Testis (tissue), 2 donors: ENCODE measurements at regions not wholly inside any gene's neighbourhood (a gene's known extent, or its start where the extent isn't known, plus 50 kb on each side); places are given as distances from the start of the nearest gene placed in this dataset.

Experiments used
- DNase-seq: peaks from one replicate; pipeline ENCODE4 v3.0.0-alpha.2; 2019
- H3K27ac ChIP-seq, 2 donors: fragments of 200-600 bp; sonication (generic); one replicate each; pipeline ENCODE4 v1.5.1; 2019
- H3K27me3 ChIP-seq: fragments of 200-600 bp; sonication (generic); one replicate; pipeline ENCODE4 v1.5.1; 2019
- H3K36me3 ChIP-seq: fragments of 200-600 bp; sonication (generic); one replicate; pipeline ENCODE4 v1.5.1; 2017; ENCODE audit warnings: low read depth; ENCODE audit errors: missing control alignments
- H3K4me1 ChIP-seq: fragments of 200-600 bp; sonication (generic); one replicate; pipeline ENCODE4 v1.5.1; 2019
- H3K4me3 ChIP-seq, 2 donors: fragments of 200-600 bp; sonication (generic); one replicate each; pipeline ENCODE4 v1.5.1; 2017 to 2019
- H3K9me3 ChIP-seq: fragments of 200-600 bp; sonication (generic); one replicate; pipeline ENCODE4 v1.5.1; 2017
- POLR2A ChIP-seq: fragments of 450-650 bp; IDR thresholded peaks from one replicate; pipeline ENCODE4 v1.6.1; 2017; ENCODE audit warnings: antibody characterized with exemption, mild to moderate bottlenecking, moderate library complexity
- WGBS, 2 donors: methylation state at CpG; one replicate each; pipeline ENCODE4 v1.1.5; 2018; 5-methylcytosine and 5-hydroxymethylcytosine counted together
- intact Hi-C: fragments of 100-400 bp; cut with DNase I; formaldehyde crosslinking; loops from one replicate; pipeline ENCODE4 v1.15.1; 2023; ENCODE audit warnings: low total_unique reads
- TF ChIP-seq, protein P1 (sequence below), 3 experiments: fragments of 450-650 bp in 2 of 3; fragments of 200-600 bp in 1 of 3; sonication (generic) in 1 of 3; IDR thresholded peaks; one replicate each; pipeline ENCODE4 v1.5.1; 2016 to 2019; ENCODE audit warnings: antibody characterized with exemption in 3 of 3, mild to moderate bottlenecking in 2 of 3, moderate library complexity in 1 of 3

- DNase-seq: no peak
- Histone ChIP-seq H3K27me3 (no peaks in the 10 kb centered on the region), H3K36me3 (no peaks in the 10 kb centered on the region), H3K9me3 (no peaks in the 10 kb centered on the region), H3K4me1 (no peaks in the 10 kb centered on the region), H3K27ac (no peak overlapping the region), H3K4me3 (no peak overlapping the region)
- TF ChIP-seq, protein P1, sequence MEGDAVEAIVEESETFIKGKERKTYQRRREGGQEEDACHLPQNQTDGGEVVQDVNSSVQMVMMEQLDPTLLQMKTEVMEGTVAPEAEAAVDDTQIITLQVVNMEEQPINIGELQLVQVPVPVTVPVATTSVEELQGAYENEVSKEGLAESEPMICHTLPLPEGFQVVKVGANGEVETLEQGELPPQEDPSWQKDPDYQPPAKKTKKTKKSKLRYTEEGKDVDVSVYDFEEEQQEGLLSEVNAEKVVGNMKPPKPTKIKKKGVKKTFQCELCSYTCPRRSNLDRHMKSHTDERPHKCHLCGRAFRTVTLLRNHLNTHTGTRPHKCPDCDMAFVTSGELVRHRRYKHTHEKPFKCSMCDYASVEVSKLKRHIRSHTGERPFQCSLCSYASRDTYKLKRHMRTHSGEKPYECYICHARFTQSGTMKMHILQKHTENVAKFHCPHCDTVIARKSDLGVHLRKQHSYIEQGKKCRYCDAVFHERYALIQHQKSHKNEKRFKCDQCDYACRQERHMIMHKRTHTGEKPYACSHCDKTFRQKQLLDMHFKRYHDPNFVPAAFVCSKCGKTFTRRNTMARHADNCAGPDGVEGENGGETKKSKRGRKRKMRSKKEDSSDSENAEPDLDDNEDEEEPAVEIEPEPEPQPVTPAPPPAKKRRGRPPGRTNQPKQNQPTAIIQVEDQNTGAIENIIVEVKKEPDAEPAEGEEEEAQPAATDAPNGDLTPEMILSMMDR (IDR thresholded peaks at IDR 0.05): no peak
- intact Hi-C loops: no loop called here
- 94 to 96% methylated on average over 2 of the region's 2 CpGs for WGBS, 2 donors
Observed at GRCh38 chr10:9735731-9736130, 1281.9 kb upstream of the CELF2 start.

DNA sequence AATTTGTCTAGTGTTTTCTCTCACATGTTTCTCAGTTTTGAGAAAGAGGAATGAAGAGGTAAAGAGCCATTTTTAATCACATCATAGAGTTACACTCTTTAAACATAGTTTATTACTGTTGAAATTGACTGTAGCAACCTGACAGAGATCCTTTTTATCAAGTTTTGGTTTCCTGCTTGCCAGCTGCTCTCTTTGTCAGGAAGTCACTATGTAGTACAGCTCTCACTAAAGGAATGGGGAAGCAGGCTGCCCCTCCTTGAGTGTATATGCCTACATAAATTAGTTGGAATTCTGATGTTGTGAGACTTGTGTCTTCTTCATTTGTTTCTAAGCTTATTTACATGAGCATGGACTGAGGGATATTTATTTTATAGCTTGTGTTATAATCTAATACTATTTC lies 1274.0 kb upstream of the CELF2 start:
- H3K27ac ChIP-seq: no peak overlapping the region
- H3K36me3 ChIP-seq: no peaks in the 10 kb centered on the region
- H3K4me3 ChIP-seq: no peak overlapping the region
- no peaks in the 10 kb centered on the region for H3K27me3 ChIP-seq
- TF ChIP-seq, protein P1 (IDR thresholded peaks at IDR 0.05): no peak
- TF ChIP-seq POLR2A: no peak
- intact Hi-C loops: no loop called here
- DNase-seq: no peak
- H3K4me1 ChIP-seq: no peaks in the 10 kb centered on the region
- no peaks in the 10 kb centered on the region for H3K9me3 ChIP-seq

- DNase-seq: no peak
- Histone ChIP-seq H3K9me3 (no peaks in the 10 kb centered on the region), H3K36me3 (no peaks in the 10 kb centered on the region), H3K4me3 (no peak overlapping the region), H3K27me3 (no peaks in the 10 kb centered on the region), H3K4me1 (no peaks in the 10 kb centered on the region), H3K27ac (no peak overlapping the region)
- intact Hi-C loops: no loop called here
- 88 to 94% methylated on average over 1 of the region's 1 CpG for WGBS, 2 donors
- TF ChIP-seq, protein P1 (IDR thresholded peaks at IDR 0.05): no peak
- TF ChIP-seq POLR2A: no peak
Observed at GRCh38 chr10:9745158-9745557, 1272.5 kb upstream of the CELF2 start.

- Histone ChIP-seq H3K4me1 (no peaks in the 10 kb centered on the region), H3K9me3 (no peaks in the 10 kb centered on the region), H3K27ac (no peak overlapping the region), H3K27me3 (no peaks in the 10 kb centered on the region), H3K36me3 (no peaks in the 10 kb centered on the region), H3K4me3 (no peak overlapping the region)
- TF ChIP-seq POLR2A: no peak
- TF ChIP-seq, protein P1 (IDR thresholded peaks at IDR 0.05): no peak
- intact Hi-C loops: no loop called here
- WGBS, 2 donors: 78 to 84% methylated on average over 6 of the region's 6 CpGs
- no peak for DNase-seq
Observed at GRCh38 chr10:9757176-9757575, 1260.5 kb upstream of the CELF2 start.

- DNase-seq: no peak
- Histone ChIP-seq H3K4me1 (no peaks in the 10 kb centered on the region), H3K27ac (no peak overlapping the region), H3K27me3 (no peaks in the 10 kb centered on the region), H3K9me3 (no peaks in the 10 kb centered on the region), H3K4me3 (no peak overlapping the region), H3K36me3 (no peaks in the 10 kb centered on the region)
- intact Hi-C loops: no loop called here
- 73 to 92% methylated on average over 3 of the region's 3 CpGs for WGBS, 2 donors
- TF ChIP-seq, protein P1 (IDR thresholded peaks at IDR 0.05): no peak
- TF ChIP-seq POLR2A: no peak
Observed at GRCh38 chr10:9759596-9759995, 1258.1 kb upstream of the CELF2 start.
